Neural cell (in vitro differentiated cells): ENCODE measurements at regions not wholly inside any gene's neighbourhood (a gene's known extent, or its start where the extent isn't known, plus 50 kb on each side); places are given as distances from the start of the nearest gene placed in this dataset.

Experiments used
- H2AFZ ChIP-seq: fragments of 200-600, 300-800 bp; sonication (generic), shearing (Covaris generic); 2 replicates; pipeline ENCODE4 v1.6.0; 2014; ENCODE audit warnings: low read depth, mild to moderate bottlenecking, antibody characterized with exemption, low read length, moderate library complexity
- H3F3A ChIP-seq: fragments of 200-600 bp; shearing (Covaris generic); 2 replicates; pipeline ENCODE4 v1.6.1; 2016; ENCODE audit warnings: mild to moderate bottlenecking, moderate library complexity, mixed read lengths, antibody characterized with exemption, low read length; ENCODE audit not compliant: insufficient read depth, poor library complexity, severe bottlenecking
- H3K27ac ChIP-seq: fragments of 200-600, 300-800 bp; sonication (generic), shearing (Covaris generic); 2 replicates; pipeline ENCODE4 v1.5.1; 2014; ENCODE audit warnings: mild to moderate bottlenecking, low read length, moderate library complexity
- H3K27me3 ChIP-seq: fragments of 300-800, 200-600 bp; sonication (generic), shearing (Covaris generic); 2 replicates; pipeline ENCODE4 v1.6.0; 2014; ENCODE audit warnings: mild to moderate bottlenecking, low read depth, low read length, moderate library complexity; ENCODE audit not compliant: insufficient read depth
- H3K36me3 ChIP-seq: fragments of 300-800, 200-600 bp; sonication (generic), shearing (Covaris generic); 2 replicates; pipeline ENCODE4 v1.5.1; 2014; ENCODE audit warnings: mild to moderate bottlenecking, antibody characterized with exemption, low read length, moderate library complexity; ENCODE audit not compliant: insufficient read depth
- H3K4me2 ChIP-seq: fragments of 300-800, 200-600 bp; sonication (generic), shearing (Covaris generic); 2 replicates; pipeline ENCODE4 v1.6.0; 2014; ENCODE audit warnings: mild to moderate bottlenecking, low read length
- H3K4me3 ChIP-seq: fragments of 300-800, 200-600 bp; sonication (generic), shearing (Covaris generic); 2 replicates; pipeline ENCODE4 v1.5.1; 2014; ENCODE audit warnings: mild to moderate bottlenecking, low read length, moderate library complexity
- H3K79me2 ChIP-seq: fragments of 200-600 bp; shearing (Covaris generic); replicated peaks from 2 replicates; pipeline ENCODE4 v1.6.0; 2014; ENCODE audit warnings: mild to moderate bottlenecking, low read length, moderate library complexity; ENCODE audit not compliant: insufficient read depth
- H3K9ac ChIP-seq: fragments of 300-800, 200-600 bp; sonication (generic), shearing (Covaris generic); 2 replicates; pipeline ENCODE4 v1.6.1; 2016; ENCODE audit warnings: mild to moderate bottlenecking, low read length, mixed read lengths
- H3K9me2 ChIP-seq: fragments of 200-600 bp; shearing (Covaris generic); 2 replicates; pipeline ENCODE4 v1.6.1; 2016; ENCODE audit warnings: mild to moderate bottlenecking, low read length, mixed read lengths; ENCODE audit not compliant: insufficient read depth
- H3K9me3 ChIP-seq: fragments of 200-600, 300-800 bp; sonication (generic), shearing (Covaris generic); 2 replicates; pipeline ENCODE4 v1.6.1; 2016; ENCODE audit warnings: mild to moderate bottlenecking, mixed run types, low read length, moderate library complexity, mixed read lengths
- H4K20me1 ChIP-seq: fragments of 200-600 bp; shearing (Covaris generic); 2 replicates; pipeline ENCODE4 v1.6.1; 2016; ENCODE audit warnings: mild to moderate bottlenecking, mixed run types; ENCODE audit not compliant: insufficient read depth
- EP300 ChIP-seq: fragments of 450-650 bp; conservative IDR thresholded peaks from 2 replicates; pipeline ENCODE4 v1.6.1; 2014; ENCODE audit warnings: antibody characterized with exemption, mild to moderate bottlenecking, moderate library complexity; ENCODE audit not compliant: poor library complexity, severe bottlenecking
- EZH2 ChIP-seq: fragments of 200-600, 300-800 bp; shearing (Covaris generic), sonication (generic); IDR thresholded peaks from 2 replicates; pipeline ENCODE4 v1.6.1; 2014; ENCODE audit warnings: antibody characterized with exemption, low read length, borderline replicate concordance, mild to moderate bottlenecking; ENCODE audit not compliant: insufficient read depth, poor library complexity, severe bottlenecking
- MXI1 ChIP-seq: fragments of 450-650 bp; conservative IDR thresholded peaks from 2 replicates; pipeline ENCODE4 v1.6.1; 2014; ENCODE audit warnings: antibody characterized with exemption, mild to moderate bottlenecking; ENCODE audit not compliant: poor library complexity, severe bottlenecking
- POLR2AphosphoS5 ChIP-seq: IDR thresholded peaks from 2 replicates; pipeline ENCODE4 v1.6.1; 2012
- RAD21 ChIP-seq: fragments of 450-650 bp; conservative IDR thresholded peaks from 2 replicates; pipeline ENCODE4 v1.6.1; 2014; ENCODE audit warnings: antibody characterized with exemption, mild to moderate bottlenecking, moderate library complexity
- SMC3 ChIP-seq: fragments of 450-650 bp; conservative IDR thresholded peaks from 2 replicates; pipeline ENCODE4 v1.6.1; 2014; ENCODE audit warnings: antibody characterized with exemption, mild to moderate bottlenecking, moderate library complexity; ENCODE audit not compliant: poor library complexity
- TAF1 ChIP-seq: IDR thresholded peaks from 2 replicates; pipeline ENCODE4 v1.6.1; 2012; ENCODE audit warnings: low read depth
- TF ChIP-seq, protein P1 (sequence below): fragments of 450-650 bp; IDR thresholded peaks from 2 replicates; pipeline ENCODE4 v1.5.1; 2014; ENCODE audit warnings: antibody characterized with exemption, mild to moderate bottlenecking, moderate library complexity; ENCODE audit not compliant: poor library complexity, severe bottlenecking
- TF ChIP-seq, protein P2 (sequence below): IDR thresholded peaks from 2 replicates; pipeline ENCODE4 v1.6.1; 2012; ENCODE audit warnings: borderline replicate concordance

DNA sequence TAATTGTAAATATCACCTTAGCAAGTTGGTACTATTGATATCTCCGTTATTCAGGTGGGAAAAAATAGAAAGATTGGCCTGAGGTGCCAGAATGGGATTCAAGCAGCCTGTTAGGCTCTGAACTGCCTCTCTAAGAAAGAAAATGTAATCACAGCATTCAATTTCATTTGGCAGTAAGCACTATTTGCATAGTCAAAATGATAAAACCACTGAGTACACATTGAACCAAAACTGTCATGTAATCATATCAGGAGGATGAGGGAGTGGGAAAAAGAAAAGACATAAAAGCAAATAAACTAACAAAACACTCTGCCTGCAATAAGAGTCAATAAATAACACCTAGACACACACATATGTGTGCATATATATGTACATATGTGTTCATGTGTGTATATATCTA is 103.9 kb upstream of the TACR1 start:
- Histone ChIP-seq H3K36me3 (no peaks in the 10 kb centered on the region), H4K20me1 (no peaks in the 10 kb centered on the region), H3K4me2 (no peak overlapping the region), H3K27ac (no peak overlapping the region), H3K79me2 (no peaks in the 10 kb centered on the region), H3K4me3 (no peak overlapping the region), H3K9me3 (no peaks in the 10 kb centered on the region), H3K27me3 (no peaks in the 10 kb centered on the region), H2AFZ (no peak overlapping the region), H3K9ac (no peak overlapping the region), H3F3A (no peaks in the 10 kb centered on the region), H3K9me2 (no peaks in the 10 kb centered on the region)
- TF ChIP-seq MXI1 = no peak
- no peak for TF ChIP-seq EZH2
- no peak for TF ChIP-seq EP300
- TF ChIP-seq POLR2AphosphoS5 = no peak
- TF ChIP-seq, protein P1, sequence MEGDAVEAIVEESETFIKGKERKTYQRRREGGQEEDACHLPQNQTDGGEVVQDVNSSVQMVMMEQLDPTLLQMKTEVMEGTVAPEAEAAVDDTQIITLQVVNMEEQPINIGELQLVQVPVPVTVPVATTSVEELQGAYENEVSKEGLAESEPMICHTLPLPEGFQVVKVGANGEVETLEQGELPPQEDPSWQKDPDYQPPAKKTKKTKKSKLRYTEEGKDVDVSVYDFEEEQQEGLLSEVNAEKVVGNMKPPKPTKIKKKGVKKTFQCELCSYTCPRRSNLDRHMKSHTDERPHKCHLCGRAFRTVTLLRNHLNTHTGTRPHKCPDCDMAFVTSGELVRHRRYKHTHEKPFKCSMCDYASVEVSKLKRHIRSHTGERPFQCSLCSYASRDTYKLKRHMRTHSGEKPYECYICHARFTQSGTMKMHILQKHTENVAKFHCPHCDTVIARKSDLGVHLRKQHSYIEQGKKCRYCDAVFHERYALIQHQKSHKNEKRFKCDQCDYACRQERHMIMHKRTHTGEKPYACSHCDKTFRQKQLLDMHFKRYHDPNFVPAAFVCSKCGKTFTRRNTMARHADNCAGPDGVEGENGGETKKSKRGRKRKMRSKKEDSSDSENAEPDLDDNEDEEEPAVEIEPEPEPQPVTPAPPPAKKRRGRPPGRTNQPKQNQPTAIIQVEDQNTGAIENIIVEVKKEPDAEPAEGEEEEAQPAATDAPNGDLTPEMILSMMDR = no peak
- TF ChIP-seq, protein P2, sequence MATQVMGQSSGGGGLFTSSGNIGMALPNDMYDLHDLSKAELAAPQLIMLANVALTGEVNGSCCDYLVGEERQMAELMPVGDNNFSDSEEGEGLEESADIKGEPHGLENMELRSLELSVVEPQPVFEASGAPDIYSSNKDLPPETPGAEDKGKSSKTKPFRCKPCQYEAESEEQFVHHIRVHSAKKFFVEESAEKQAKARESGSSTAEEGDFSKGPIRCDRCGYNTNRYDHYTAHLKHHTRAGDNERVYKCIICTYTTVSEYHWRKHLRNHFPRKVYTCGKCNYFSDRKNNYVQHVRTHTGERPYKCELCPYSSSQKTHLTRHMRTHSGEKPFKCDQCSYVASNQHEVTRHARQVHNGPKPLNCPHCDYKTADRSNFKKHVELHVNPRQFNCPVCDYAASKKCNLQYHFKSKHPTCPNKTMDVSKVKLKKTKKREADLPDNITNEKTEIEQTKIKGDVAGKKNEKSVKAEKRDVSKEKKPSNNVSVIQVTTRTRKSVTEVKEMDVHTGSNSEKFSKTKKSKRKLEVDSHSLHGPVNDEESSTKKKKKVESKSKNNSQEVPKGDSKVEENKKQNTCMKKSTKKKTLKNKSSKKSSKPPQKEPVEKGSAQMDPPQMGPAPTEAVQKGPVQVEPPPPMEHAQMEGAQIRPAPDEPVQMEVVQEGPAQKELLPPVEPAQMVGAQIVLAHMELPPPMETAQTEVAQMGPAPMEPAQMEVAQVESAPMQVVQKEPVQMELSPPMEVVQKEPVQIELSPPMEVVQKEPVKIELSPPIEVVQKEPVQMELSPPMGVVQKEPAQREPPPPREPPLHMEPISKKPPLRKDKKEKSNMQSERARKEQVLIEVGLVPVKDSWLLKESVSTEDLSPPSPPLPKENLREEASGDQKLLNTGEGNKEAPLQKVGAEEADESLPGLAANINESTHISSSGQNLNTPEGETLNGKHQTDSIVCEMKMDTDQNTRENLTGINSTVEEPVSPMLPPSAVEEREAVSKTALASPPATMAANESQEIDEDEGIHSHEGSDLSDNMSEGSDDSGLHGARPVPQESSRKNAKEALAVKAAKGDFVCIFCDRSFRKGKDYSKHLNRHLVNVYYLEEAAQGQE = no peak
- TF ChIP-seq SMC3 = no peak
- TF ChIP-seq RAD21 = no peak
- no peak for TF ChIP-seq TAF1

DNA sequence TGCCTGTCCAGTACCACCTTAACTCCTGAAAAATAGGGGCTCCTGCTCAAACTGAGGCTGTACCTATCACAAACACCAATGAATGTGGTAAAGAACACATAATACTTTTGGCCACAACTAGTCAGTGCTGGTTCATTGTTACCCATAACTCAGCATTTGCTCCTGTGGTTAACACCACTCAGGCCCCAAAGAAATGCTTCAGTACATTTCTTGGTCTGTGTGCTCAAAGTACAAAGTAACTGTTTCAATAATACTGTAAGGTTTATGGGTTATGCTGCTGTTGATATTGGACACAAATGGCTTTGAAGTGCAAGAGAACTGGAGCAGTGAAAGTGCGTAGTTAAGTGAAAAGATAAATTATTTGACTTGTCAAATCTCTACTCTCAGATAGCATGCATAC is 95.0 kb upstream of the TACR1 start:
- no peak overlapping the region for H3K27ac ChIP-seq
- no peak overlapping the region for H2AFZ ChIP-seq
- H3K36me3 ChIP-seq = no peaks in the 10 kb centered on the region
- no peaks in the 10 kb centered on the region for H3K79me2 ChIP-seq
- H3K9ac ChIP-seq = no peak overlapping the region
- no peaks in the 10 kb centered on the region for H3K9me2 ChIP-seq
- no peaks in the 10 kb centered on the region for H3K27me3 ChIP-seq
- H4K20me1 ChIP-seq = no peaks in the 10 kb centered on the region
- no peak overlapping the region for H3K4me2 ChIP-seq
- no peaks in the 10 kb centered on the region for H3F3A ChIP-seq
- no peaks in the 10 kb centered on the region for H3K9me3 ChIP-seq
- no peak overlapping the region for H3K4me3 ChIP-seq
- TF ChIP-seq, protein P1 = no peak
- TF ChIP-seq SMC3 = no peak
